Transverse colon (tissue), 4 donors: ENCODE measurements at regions not wholly inside any gene's neighbourhood (a gene's known extent, or its start where the extent isn't known, plus 50 kb on each side); places are given as distances from the start of the nearest gene placed in this dataset.
"Not testable (repeated sequence)": the region's sequence is repeated elsewhere in the genome, so short reads cannot be mapped to it uniquely, and the experiment has no call there.

ENCODE experiments used
- DNase-seq: peaks from one replicate; pipeline ENCODE4 v3.0.0-alpha.2; 2019
- H3K27ac ChIP-seq, 4 donors: fragments of 200-600 bp; sonication (generic); 2 replicates each; pipeline ENCODE4 v1.5.1; 2016 to 2018; ENCODE audit warnings: inconsistent platforms in 4 of 4
- H3K27me3 ChIP-seq: fragments of 200-600 bp; sonication (generic); 2 replicates; pipeline ENCODE4 v1.5.1; 2017; ENCODE audit warnings: inconsistent platforms
- H3K36me3 ChIP-seq, 4 donors: fragments of 200-600 bp; sonication (generic); 2 replicates each; pipeline ENCODE4 v1.5.1; 2017 to 2019; ENCODE audit warnings: inconsistent platforms in 4 of 4
- H3K4me1 ChIP-seq, 4 donors: fragments of 200-600 bp; sonication (generic); 2 replicates each; pipeline ENCODE4 v1.5.1; 2017 to 2020; ENCODE audit warnings: inconsistent platforms in 4 of 4
- H3K4me3 ChIP-seq, 4 donors: fragments of 200-600 bp; sonication (generic); 1 replicate in 1 of 4; 2 replicates in 3 of 4; pipeline versions ENCODE4 v1.5.1 to v1.6.1; 2017 to 2019; ENCODE audit warnings: inconsistent platforms in 4 of 4
- H3K9me3 ChIP-seq, 2 donors: fragments of 200-600 bp; sonication (generic); 2 replicates each; pipeline ENCODE4 v1.5.1; 2017 to 2019; ENCODE audit warnings: inconsistent platforms in 2 of 2
- EP300 ChIP-seq: sonication (generic); formaldehyde crosslinking; IDR thresholded peaks from one replicate; pipeline ENCODE4 v1.6.1; 2017; ENCODE audit warnings: antibody characterized with exemption, low read depth
- POLR2A ChIP-seq: fragments of 450-650 bp; IDR thresholded peaks from one replicate; pipeline ENCODE4 v1.6.1; 2016; ENCODE audit warnings: antibody characterized with exemption, mild to moderate bottlenecking, moderate library complexity
- POLR2AphosphoS5 ChIP-seq, 3 donors: sonication (generic); formaldehyde crosslinking; IDR thresholded peaks; one replicate each; pipeline ENCODE4 v1.6.1; 2016; ENCODE audit warnings: antibody characterized with exemption in 3 of 3
- WGBS, 2 donors: methylation state at CpG; one replicate each; pipeline ENCODE4 v1.1.5; 2018; ENCODE audit warnings: low coverage in 1 of 2; 5-methylcytosine and 5-hydroxymethylcytosine counted together
- in situ Hi-C, 4 donors: fragments of 200-750 bp; cut with MboI; loops; one replicate each; pipeline versions ENCODE4 v1.15.0 to v1.15.1; 2017; ENCODE audit warnings: low sequenced_read_pairs in 3 of 4, low pct_ligation_motif_present in 1 of 4, low pct_unique_long_range_greater_than_20kb in 1 of 4
- intact Hi-C: fragments of 100-400 bp; cut with DNase I; formaldehyde crosslinking; loops from one replicate; pipeline ENCODE4 v1.15.1; 2023; ENCODE audit warnings: low total_unique reads
- TF ChIP-seq, protein P1 (sequence below), 5 experiments: fragments of 200-600 bp in 3 of 5; fragments of 450-650 bp in 2 of 5; sonication (generic) in 3 of 5; IDR thresholded peaks; 1 replicate in 2 of 5; 2 replicates in 3 of 5; pipeline ENCODE4 v1.5.1; 2016 to 2017; ENCODE audit warnings: antibody characterized with exemption in 5 of 5, inconsistent platforms in 3 of 5, mild to moderate bottlenecking in 2 of 5, moderate library complexity in 1 of 5

GRCh38 chr12:3420693-3421092 lies 70.3 kb upstream of the PRMT8 start:
- TF ChIP-seq POLR2A (no peak), POLR2AphosphoS5 (IDR thresholded peaks at IDR 0.05) (no peak), EP300 (no peak)
- TF ChIP-seq, protein P1, sequence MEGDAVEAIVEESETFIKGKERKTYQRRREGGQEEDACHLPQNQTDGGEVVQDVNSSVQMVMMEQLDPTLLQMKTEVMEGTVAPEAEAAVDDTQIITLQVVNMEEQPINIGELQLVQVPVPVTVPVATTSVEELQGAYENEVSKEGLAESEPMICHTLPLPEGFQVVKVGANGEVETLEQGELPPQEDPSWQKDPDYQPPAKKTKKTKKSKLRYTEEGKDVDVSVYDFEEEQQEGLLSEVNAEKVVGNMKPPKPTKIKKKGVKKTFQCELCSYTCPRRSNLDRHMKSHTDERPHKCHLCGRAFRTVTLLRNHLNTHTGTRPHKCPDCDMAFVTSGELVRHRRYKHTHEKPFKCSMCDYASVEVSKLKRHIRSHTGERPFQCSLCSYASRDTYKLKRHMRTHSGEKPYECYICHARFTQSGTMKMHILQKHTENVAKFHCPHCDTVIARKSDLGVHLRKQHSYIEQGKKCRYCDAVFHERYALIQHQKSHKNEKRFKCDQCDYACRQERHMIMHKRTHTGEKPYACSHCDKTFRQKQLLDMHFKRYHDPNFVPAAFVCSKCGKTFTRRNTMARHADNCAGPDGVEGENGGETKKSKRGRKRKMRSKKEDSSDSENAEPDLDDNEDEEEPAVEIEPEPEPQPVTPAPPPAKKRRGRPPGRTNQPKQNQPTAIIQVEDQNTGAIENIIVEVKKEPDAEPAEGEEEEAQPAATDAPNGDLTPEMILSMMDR (IDR thresholded peaks at IDR 0.05) = no peak
- intact Hi-C loops (no loop called here), in situ Hi-C loops (no loop called here)
- 64 to 66% methylated on average over 4 to 6 of the region's 6 CpGs for WGBS, 2 donors
- no peak for DNase-seq
- Histone ChIP-seq H3K4me3 (no peak overlapping the region), H3K4me1 (peaks cover 0 to 3% (median 0%) of the 10 kb centered on the region in 4 donors), H3K27me3 (peaks cover 9% of the 10 kb centered on the region), H3K27ac (no peak overlapping the region), H3K9me3 (no peaks in the 10 kb centered on the region), H3K36me3 (no peaks in the 10 kb centered on the region)

DNA sequence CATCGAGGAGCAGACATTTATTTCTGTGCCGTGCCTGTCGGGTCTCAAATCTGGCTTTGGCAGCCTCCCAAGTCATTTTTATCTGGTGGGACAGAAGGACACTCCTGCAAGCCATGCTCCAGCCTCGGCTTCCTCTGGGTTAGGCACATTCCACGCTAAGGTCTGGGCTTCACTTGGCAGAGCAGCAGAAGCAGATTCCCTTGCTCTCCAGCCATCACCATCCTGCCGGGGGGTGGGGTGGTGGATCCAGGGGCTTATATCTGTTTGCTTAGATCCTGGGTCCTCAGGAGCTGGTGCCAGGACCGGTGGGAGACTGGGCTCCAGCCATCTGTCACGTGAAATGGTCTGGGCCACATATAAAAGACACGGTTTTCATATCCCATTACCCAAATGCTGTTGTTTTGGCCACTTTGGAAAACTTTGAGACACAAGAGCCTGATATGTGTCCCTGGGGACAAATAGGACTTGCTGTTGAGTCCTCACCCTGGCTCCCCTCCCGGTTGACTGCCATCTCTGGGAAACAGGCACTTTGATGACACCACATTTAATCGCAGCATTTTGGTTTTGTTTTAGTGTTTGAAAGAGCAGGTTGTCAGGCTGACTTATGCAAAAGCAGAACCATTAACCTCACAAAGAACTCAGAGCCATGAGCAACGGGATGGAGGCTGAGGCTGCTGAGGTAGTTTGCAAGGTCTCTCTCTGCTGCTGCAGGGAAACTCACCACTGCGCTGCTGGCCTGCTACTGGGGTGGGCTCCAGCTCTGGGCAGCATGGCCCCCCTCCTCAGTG lies 69.6 kb upstream of the PRMT8 start:
- no peak for DNase-seq
- in situ Hi-C loops = no loop called here
- intact Hi-C loops = no loop called here
- TF ChIP-seq POLR2A (no peak), POLR2AphosphoS5 (IDR thresholded peaks at IDR 0.05) (no peak), EP300 (no peak)
- TF ChIP-seq, protein P1 (IDR thresholded peaks at IDR 0.05) = no peak
- Histone ChIP-seq H3K27ac (no peak overlapping the region), H3K36me3 (no peaks in the 10 kb centered on the region), H3K4me1 (peaks cover 0 to 3% (median 0%) of the 10 kb centered on the region in 4 donors), H3K27me3 (peaks cover 9% of the 10 kb centered on the region), H3K4me3 (no peak overlapping the region), H3K9me3 (no peaks in the 10 kb centered on the region)
- 55 to 62% methylated on average over 3 to 13 of the region's 13 CpGs for WGBS, 2 donors

DNA sequence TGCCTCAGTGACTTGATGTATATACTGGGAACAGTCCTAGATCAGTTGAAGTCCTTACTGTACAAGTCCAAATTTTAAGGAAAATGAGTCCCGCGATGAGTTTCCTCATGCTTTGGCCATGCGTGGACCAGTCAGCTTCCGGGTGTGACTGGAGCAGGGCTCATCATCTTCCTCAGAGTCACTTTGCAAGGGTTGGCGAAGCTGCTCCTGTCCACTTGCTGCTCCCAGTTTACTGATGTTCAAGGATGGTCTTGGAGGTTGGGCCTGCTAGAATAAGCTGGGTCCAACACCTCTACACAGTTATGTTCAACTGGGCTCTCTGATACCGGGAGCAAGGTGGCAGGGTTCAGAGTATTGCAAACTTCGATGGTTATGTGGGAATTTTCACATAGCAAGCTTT lies 66.2 kb upstream of the PRMT8 start:
- H3K4me3 ChIP-seq, H3K27ac ChIP-seq, DNase-seq, H3K36me3 ChIP-seq, in situ Hi-C loops, H3K4me1 ChIP-seq, intact Hi-C loops, H3K9me3 ChIP-seq: not testable (repeated sequence)
- WGBS, 2 donors = 75 to 79% methylated on average over 4 to 7 of the region's 7 CpGs
- H3K27me3 ChIP-seq = peaks cover 14% of the 10 kb centered on the region

DNA sequence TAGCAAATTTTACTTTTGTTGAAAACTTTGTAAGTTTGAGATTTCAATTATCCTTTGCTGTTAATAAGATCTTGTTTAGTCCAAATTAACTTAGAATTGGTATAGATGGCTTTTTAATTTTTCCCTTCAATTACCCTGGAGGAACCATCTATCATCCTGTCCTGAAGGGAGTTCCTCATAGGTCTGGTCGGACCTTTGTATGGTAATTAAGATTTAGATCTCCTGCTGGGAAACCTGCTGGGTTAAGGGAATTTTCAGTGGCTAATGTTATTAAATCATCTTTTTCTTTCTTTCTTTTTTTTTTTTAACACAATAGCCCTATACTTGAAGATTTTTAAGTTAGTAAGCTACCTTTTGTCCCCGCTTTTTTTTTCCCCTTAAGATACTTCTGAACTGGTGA lies 63.0 kb upstream of the PRMT8 start:
- peaks cover 5% of the 10 kb centered on the region for H3K27me3 ChIP-seq
- no peaks in the 10 kb centered on the region for H3K36me3 ChIP-seq
- H3K4me1 ChIP-seq = peaks cover 0 to 8% (median 4%) of the 10 kb centered on the region in 4 donors
- H3K4me3 ChIP-seq = no peak overlapping the region
- intact Hi-C loops = no loop called here
- DNase-seq = no peak
- in situ Hi-C loops = no loop called here
- no peaks in the 10 kb centered on the region for H3K9me3 ChIP-seq
- 25 to 62% methylated on average over 1 to 2 of the region's 2 CpGs for WGBS, 2 donors
- no peak overlapping the region for H3K27ac ChIP-seq
- no peak for TF ChIP-seq POLR2A
- TF ChIP-seq POLR2AphosphoS5 (IDR thresholded peaks at IDR 0.05) = no peak
- TF ChIP-seq, protein P1 (IDR thresholded peaks at IDR 0.05) = no peak
- no peak for TF ChIP-seq EP300

- WGBS, 2 donors = 95% methylated on average over 2 of the region's 2 CpGs
- Histone ChIP-seq H3K27me3 (peaks cover 5% of the 10 kb centered on the region), H3K4me1 (peaks cover 0 to 8% (median 4%) of the 10 kb centered on the region in 4 donors), H3K36me3 (no peaks in the 10 kb centered on the region), H3K4me3 (no peak overlapping the region), H3K27ac (no peak overlapping the region), H3K9me3 (no peaks in the 10 kb centered on the region)
- TF ChIP-seq POLR2A (no peak), EP300 (no peak), POLR2AphosphoS5 (IDR thresholded peaks at IDR 0.05) (no peak)
- TF ChIP-seq, protein P1 (IDR thresholded peaks at IDR 0.05) = no peak
- intact Hi-C loops (no loop called here), in situ Hi-C loops (no loop called here)
- DNase-seq = no peak
Observed at GRCh38 chr12:3428631-3429030, 62.4 kb upstream of the PRMT8 start.

GRCh38 chr12:3429523-3429922 lies 61.5 kb upstream of the PRMT8 start:
- 95% methylated on average over 5 of the region's 5 CpGs; no CpG with 5 or more reads in 1 of the 2 donors for WGBS, 2 donors
- H3K27me3 ChIP-seq, in situ Hi-C loops, DNase-seq, H3K4me1 ChIP-seq, H3K9me3 ChIP-seq, H3K27ac ChIP-seq, intact Hi-C loops, H3K4me3 ChIP-seq, H3K36me3 ChIP-seq: not testable (repeated sequence)
